Left lung (tissue), 4 donors: ENCODE measurements at regions not wholly inside any gene's neighbourhood (a gene's known extent, or its start where the extent isn't known, plus 50 kb on each side); places are given as distances from the start of the nearest gene placed in this dataset.

ENCODE experiments used
- ATAC-seq: fragments of 200-7000 bp; cut with Tn5 transposase; one replicate; pipeline ENCODE4 v1.9.1; 2020; ENCODE audit warnings: moderate library complexity
- DNase-seq, 4 donors: peaks; one replicate each; pipeline ENCODE4 v3.0.0-alpha.2; 2013 to 2020
- H3K27ac ChIP-seq, 2 donors: fragments of 200-600 bp; sonication (generic) in 1 of 2; one replicate each; pipeline versions ENCODE4 v1.5.0 to v1.8.0; 2020 to 2021
- H3K27me3 ChIP-seq, 2 donors: fragments of 200-600 bp; sonication (generic) in 1 of 2; one replicate each; pipeline versions ENCODE4 v1.5.0 to v1.8.0; 2020 to 2021
- H3K36me3 ChIP-seq, 2 donors: fragments of 200-600 bp; sonication (generic) in 1 of 2; one replicate each; pipeline versions ENCODE4 v1.5.0 to v1.8.0; 2020 to 2021
- H3K4me1 ChIP-seq, 2 donors: fragments of 200-600 bp; one replicate each; pipeline ENCODE4 v1.8.0; 2021
- H3K4me3 ChIP-seq, 2 donors: fragments of 200-600 bp; sonication (generic) in 1 of 2; one replicate each; pipeline versions ENCODE4 v1.5.0 to v1.8.0; 2020 to 2021; ENCODE audit warnings: mild to moderate bottlenecking in 1 of 2
- H3K9me3 ChIP-seq, 2 donors: fragments of 200-600 bp; sonication (generic) in 1 of 2; one replicate each; pipeline versions ENCODE4 v1.5.0 to v1.8.0; 2020 to 2021
- CTCF ChIP-seq, 2 donors: fragments of 200-600 bp; sonication (generic) in 1 of 2; IDR thresholded peaks; one replicate each; pipeline versions ENCODE4 v1.5.0 to v1.8.0; 2021; ENCODE audit warnings: antibody characterized with exemption in 2 of 2
- intact Hi-C, 2 donors: fragments of 100-400 bp; cut with DNase I; formaldehyde crosslinking; loops; one replicate each; pipeline versions ENCODE4 v1.11.2 to v1.14.2; 2022
- donor health status: DM: no; HTN: yes; CAD: no.
- donor health status: DM: no; HTN: no; CAD: no.

- intact Hi-C loops: no loop called here
- Histone ChIP-seq H3K4me1 (no peaks in the 10 kb centered on the region), H3K27ac (no peak overlapping the region), H3K36me3 (no peaks in the 10 kb centered on the region), H3K27me3 (no peaks in the 10 kb centered on the region), H3K9me3 (peaks cover 0 to 5% of the 10 kb centered on the region in 2 donors), H3K4me3 (no peak overlapping the region)
- no peak for TF ChIP-seq CTCF (IDR thresholded peaks at IDR 0.05)
- no peak for ATAC-seq
- DNase-seq: no peak
Observed at GRCh38 chr18:34483198-34483597, 226.9 kb upstream of the DTNA start.

GRCh38 chr18:34491719-34492118, 218.4 kb upstream of the DTNA start:
- Histone ChIP-seq H3K4me1 (no peaks in the 10 kb centered on the region), H3K36me3 (no peaks in the 10 kb centered on the region), H3K27ac (no peak overlapping the region), H3K27me3 (peaks cover 0 to 54% of the 10 kb centered on the region in 2 donors), H3K9me3 (no peaks in the 10 kb centered on the region), H3K4me3 (no peak overlapping the region)
- TF ChIP-seq CTCF (IDR thresholded peaks at IDR 0.05): no peak
- DNase-seq (no peak), ATAC-seq (no peak)
- intact Hi-C loops: no loop called here

GRCh38 chr18:34492652-34493051, 217.4 kb upstream of the DTNA start:
- Histone ChIP-seq H3K9me3 (no peaks in the 10 kb centered on the region), H3K36me3 (no peaks in the 10 kb centered on the region), H3K27ac (no peak overlapping the region), H3K4me1 (no peaks in the 10 kb centered on the region), H3K4me3 (no peak overlapping the region), H3K27me3 (peaks cover 0 to 54% of the 10 kb centered on the region in 2 donors)
- no peak for TF ChIP-seq CTCF (IDR thresholded peaks at IDR 0.05)
- intact Hi-C loops: no loop called here
- no peak for DNase-seq
- ATAC-seq: no peak

- intact Hi-C loops: no loop called here
- H3K4me1 ChIP-seq: no peaks in the 10 kb centered on the region
- peak overlapping the region; percentile 30 to 35 for H3K4me3 ChIP-seq
- ATAC-seq (peak; percentile 90), DNase-seq (peak in 3 of 4 donors; percentile 65 to 79 (median 74))
- H3K9me3 ChIP-seq: no peaks in the 10 kb centered on the region
- peak overlapping the region in 1 of 2 donors; percentile 26 for H3K27ac ChIP-seq
- H3K36me3 ChIP-seq: no peaks in the 10 kb centered on the region
- peaks cover 0 to 54% of the 10 kb centered on the region in 2 donors for H3K27me3 ChIP-seq
- TF ChIP-seq CTCF (IDR thresholded peaks at IDR 0.05): no peak
Observed at GRCh38 chr18:34493099-34493544, 217.0 kb upstream of the DTNA start.

- H3K27me3 ChIP-seq: peaks cover 0 to 54% of the 10 kb centered on the region in 2 donors
- intact Hi-C loops: no loop called here
Observed at GRCh38 chr18:34493566-34494358, 216.3 kb upstream of the DTNA start.

More at GRCh38 chr18:34493566-34494358, 216.3 kb upstream of the DTNA start:
- no peaks in the 10 kb centered on the region for H3K4me1 ChIP-seq
- ATAC-seq (peak; percentile 74), DNase-seq (peak in 2 of 4 donors; percentile 23 to 73)
- H3K9me3 ChIP-seq: no peaks in the 10 kb centered on the region
- TF ChIP-seq CTCF (IDR thresholded peaks at IDR 0.05): no peak
- peak overlapping the region in 1 of 2 donors; percentile 26 for H3K27ac ChIP-seq
- H3K4me3 ChIP-seq: peak overlapping the region; percentile 30 to 35
- no peaks in the 10 kb centered on the region for H3K36me3 ChIP-seq
